ENCODE measurements at regions not wholly inside any gene's neighbourhood (a gene's known extent, or its start where the extent isn't known, plus 50 kb on each side); places are given as distances from the start of the nearest gene placed in this dataset.

- H3K4me3 ChIP-seq (ENCODE audit: low read length): no peak overlapping the region
- H3K27me3 ChIP-seq (ENCODE audit: control insufficient read depth, insufficient read depth, low read length): no peaks in the 10 kb centered on the region
- DNase-seq (ENCODE audit: low read depth, low spot score): no peak
- H3K9me3 ChIP-seq (ENCODE audit: control insufficient read depth, insufficient read depth, low read length): no peaks in the 10 kb centered on the region
- no peaks in the 10 kb centered on the region for H3K4me1 ChIP-seq (ENCODE audit: control insufficient read depth, insufficient read depth, low read length)
- H3K27ac ChIP-seq (ENCODE audit: low read length): no peak overlapping the region
- H3K36me3 ChIP-seq (ENCODE audit: control insufficient read depth, insufficient read depth, low read length): no peaks in the 10 kb centered on the region
- WGBS (ENCODE audit: insufficient coverage, insufficient read length): no CpG with 5 or more reads among the region's 12 CpGs
Observed at GRCh38 chr20:60239956-60240355, 281.7 kb downstream of the CDH26 start.

GRCh38 chr20:60240415-60240814, 282.2 kb downstream of the CDH26 start:
- Histone ChIP-seq H3K4me3 (ENCODE audit: low read length) (no peak overlapping the region), H3K27me3 (ENCODE audit: control insufficient read depth, insufficient read depth, low read length) (no peaks in the 10 kb centered on the region), H3K4me1 (ENCODE audit: control insufficient read depth, insufficient read depth, low read length) (no peaks in the 10 kb centered on the region), H3K27ac (ENCODE audit: low read length) (no peak overlapping the region), H3K9me3 (ENCODE audit: control insufficient read depth, insufficient read depth, low read length) (no peaks in the 10 kb centered on the region), H3K36me3 (ENCODE audit: control insufficient read depth, insufficient read depth, low read length) (no peaks in the 10 kb centered on the region)
- no peak for DNase-seq (ENCODE audit: low read depth, low spot score)
- WGBS (ENCODE audit: insufficient coverage, insufficient read length): no CpG with 5 or more reads among the region's 7 CpGs

GRCh38 chr20:60240986-60241385, 282.8 kb downstream of the CDH26 start:
- H3K4me1 ChIP-seq (ENCODE audit: control insufficient read depth, insufficient read depth, low read length): 0 out of 2 replicates have a peak, but pooled peaks cover under 1% of the 10 kb centered on the region
- H3K9me3 ChIP-seq (ENCODE audit: control insufficient read depth, insufficient read depth, low read length): no peaks in the 10 kb centered on the region
- no peaks in the 10 kb centered on the region for H3K36me3 ChIP-seq (ENCODE audit: control insufficient read depth, insufficient read depth, low read length)
- DNase-seq (ENCODE audit: low read depth, low spot score): no peak
- no peak overlapping the region for H3K4me3 ChIP-seq (ENCODE audit: low read length)
- WGBS (ENCODE audit: insufficient coverage, insufficient read length): no CpG with 5 or more reads among the region's 8 CpGs
- H3K27ac ChIP-seq (ENCODE audit: low read length): no peak overlapping the region
- no peaks in the 10 kb centered on the region for H3K27me3 ChIP-seq (ENCODE audit: control insufficient read depth, insufficient read depth, low read length)

- DNase-seq (ENCODE audit: low read depth, low spot score): no peak
- H3K36me3 ChIP-seq (ENCODE audit: control insufficient read depth, insufficient read depth, low read length): no peaks in the 10 kb centered on the region
- no peaks in the 10 kb centered on the region for H3K27me3 ChIP-seq (ENCODE audit: control insufficient read depth, insufficient read depth, low read length)
- no peak overlapping the region for H3K4me3 ChIP-seq (ENCODE audit: low read length)
- no peak overlapping the region for H3K27ac ChIP-seq (ENCODE audit: low read length)
- no peaks in the 10 kb centered on the region for H3K9me3 ChIP-seq (ENCODE audit: control insufficient read depth, insufficient read depth, low read length)
- 0 out of 2 replicates have a peak, but pooled peaks cover 1% of the 10 kb centered on the region for H3K4me1 ChIP-seq (ENCODE audit: control insufficient read depth, insufficient read depth, low read length)
- WGBS (ENCODE audit: insufficient coverage, insufficient read length): no CpG with 5 or more reads among the region's 4 CpGs
Observed at GRCh38 chr20:60242836-60243505, 284.7 kb downstream of the CDH26 start.

- Histone ChIP-seq H3K9me3 (ENCODE audit: control insufficient read depth, insufficient read depth, low read length) (no peaks in the 10 kb centered on the region), H3K4me3 (ENCODE audit: low read length) (no peak overlapping the region), H3K36me3 (ENCODE audit: control insufficient read depth, insufficient read depth, low read length) (no peaks in the 10 kb centered on the region), H3K27ac (ENCODE audit: low read length) (no peak overlapping the region), H3K4me1 (ENCODE audit: control insufficient read depth, insufficient read depth, low read length) (0 out of 2 replicates have a peak, but pooled peaks cover 1% of the 10 kb centered on the region), H3K27me3 (ENCODE audit: control insufficient read depth, insufficient read depth, low read length) (no peaks in the 10 kb centered on the region)
- no peak for DNase-seq (ENCODE audit: low read depth, low spot score)
- WGBS (ENCODE audit: insufficient coverage, insufficient read length): no CpG with 5 or more reads among the region's 10 CpGs
Observed at GRCh38 chr20:60244373-60245146, 286.3 kb downstream of the CDH26 start.

- Histone ChIP-seq H3K27ac (ENCODE audit: low read length) (no peak overlapping the region), H3K9me3 (ENCODE audit: control insufficient read depth, insufficient read depth, low read length) (no peaks in the 10 kb centered on the region), H3K4me3 (ENCODE audit: low read length) (no peak overlapping the region), H3K27me3 (ENCODE audit: control insufficient read depth, insufficient read depth, low read length) (no peaks in the 10 kb centered on the region), H3K4me1 (ENCODE audit: control insufficient read depth, insufficient read depth, low read length) (0 out of 2 replicates have a peak, but pooled peaks cover 1% of the 10 kb centered on the region), H3K36me3 (ENCODE audit: control insufficient read depth, insufficient read depth, low read length) (no peaks in the 10 kb centered on the region)
- DNase-seq (ENCODE audit: low read depth, low spot score): no peak
- no CpG with 5 or more reads among the region's 5 CpGs for WGBS (ENCODE audit: insufficient coverage, insufficient read length)
Observed at GRCh38 chr20:60246751-60247150, 288.5 kb downstream of the CDH26 start.

- H3K9me3 ChIP-seq (ENCODE audit: control insufficient read depth, insufficient read depth, low read length): no peaks in the 10 kb centered on the region
- DNase-seq (ENCODE audit: low read depth, low spot score): no peak
- H3K27me3 ChIP-seq (ENCODE audit: control insufficient read depth, insufficient read depth, low read length): no peaks in the 10 kb centered on the region
- H3K27ac ChIP-seq (ENCODE audit: low read length): no peak overlapping the region
- no CpG with 5 or more reads among the region's 8 CpGs for WGBS (ENCODE audit: insufficient coverage, insufficient read length)
- 0 out of 2 replicates have a peak, but pooled peaks cover 1% of the 10 kb centered on the region for H3K4me1 ChIP-seq (ENCODE audit: control insufficient read depth, insufficient read depth, low read length)
- no peak overlapping the region for H3K4me3 ChIP-seq (ENCODE audit: low read length)
- no peaks in the 10 kb centered on the region for H3K36me3 ChIP-seq (ENCODE audit: control insufficient read depth, insufficient read depth, low read length)
Observed at GRCh38 chr20:60249436-60249835, 291.2 kb downstream of the CDH26 start.

- no peak overlapping the region for H3K27ac ChIP-seq (ENCODE audit: low read length)
- no peaks in the 10 kb centered on the region for H3K9me3 ChIP-seq (ENCODE audit: control insufficient read depth, insufficient read depth, low read length)
- 0 out of 2 replicates have a peak, but pooled peaks cover 1% of the 10 kb centered on the region for H3K4me1 ChIP-seq (ENCODE audit: control insufficient read depth, insufficient read depth, low read length)
- no peaks in the 10 kb centered on the region for H3K36me3 ChIP-seq (ENCODE audit: control insufficient read depth, insufficient read depth, low read length)
- no CpG with 5 or more reads among the region's 5 CpGs for WGBS (ENCODE audit: insufficient coverage, insufficient read length)
- H3K4me3 ChIP-seq (ENCODE audit: low read length): no peak overlapping the region
- no peak for DNase-seq (ENCODE audit: low read depth, low spot score)
- H3K27me3 ChIP-seq (ENCODE audit: control insufficient read depth, insufficient read depth, low read length): no peaks in the 10 kb centered on the region
Observed at GRCh38 chr20:60250251-60250650, 292.0 kb downstream of the CDH26 start.

GRCh38 chr20:60252866-60253265, 294.6 kb downstream of the CDH26 start:
- Histone ChIP-seq H3K27ac (ENCODE audit: low read length) (no peak overlapping the region), H3K4me3 (ENCODE audit: low read length) (no peak overlapping the region), H3K4me1 (ENCODE audit: control insufficient read depth, insufficient read depth, low read length) (no peaks in the 10 kb centered on the region), H3K27me3 (ENCODE audit: control insufficient read depth, insufficient read depth, low read length) (no peaks in the 10 kb centered on the region), H3K36me3 (ENCODE audit: control insufficient read depth, insufficient read depth, low read length) (no peaks in the 10 kb centered on the region), H3K9me3 (ENCODE audit: control insufficient read depth, insufficient read depth, low read length) (no peaks in the 10 kb centered on the region)
- no peak for DNase-seq (ENCODE audit: low read depth, low spot score)
- no CpG with 5 or more reads among the region's 2 CpGs for WGBS (ENCODE audit: insufficient coverage, insufficient read length)

- Histone ChIP-seq H3K4me3 (ENCODE audit: low read length) (no peak overlapping the region), H3K27ac (ENCODE audit: low read length) (no peak overlapping the region), H3K27me3 (ENCODE audit: control insufficient read depth, insufficient read depth, low read length) (no peaks in the 10 kb centered on the region), H3K36me3 (ENCODE audit: control insufficient read depth, insufficient read depth, low read length) (no peaks in the 10 kb centered on the region), H3K9me3 (ENCODE audit: control insufficient read depth, insufficient read depth, low read length) (no peaks in the 10 kb centered on the region), H3K4me1 (ENCODE audit: control insufficient read depth, insufficient read depth, low read length) (no peaks in the 10 kb centered on the region)
- no peak for DNase-seq (ENCODE audit: low read depth, low spot score)
- no CpG with 5 or more reads among the region's 6 CpGs for WGBS (ENCODE audit: insufficient coverage, insufficient read length)
Observed at GRCh38 chr20:60253471-60253870, 295.2 kb downstream of the CDH26 start.
